ENCODE measurements at regions not wholly inside any gene's neighbourhood (a gene's known extent, or its start where the extent isn't known, plus 50 kb on each side); places are given as distances from the start of the nearest gene placed in this dataset.
"Not testable (repeated sequence)": the region's sequence is repeated elsewhere in the genome, so short reads cannot be mapped to it uniquely, and the experiment has no call there.

- FAIRE-seq, result no peak
These were observed 988.1 kb upstream of the HS3ST1 start for GRCh38 chr4:12416755-12417154.

- FAIRE-seq, result no peak
These were observed 985.6 kb upstream of the HS3ST1 start for GRCh38 chr4:12414181-12414812.

- FAIRE-seq, result no peak
These were observed 982.4 kb upstream of the HS3ST1 start for GRCh38 chr4:12411072-12411471.

- no peak for FAIRE-seq
These were observed 981.0 kb upstream of the HS3ST1 start for GRCh38 chr4:12409507-12410190.

- no peak for FAIRE-seq
These were observed 979.7 kb upstream of the HS3ST1 start for GRCh38 chr4:12408364-12408763.

GRCh38 chr4:12403175-12403574 lies 974.5 kb upstream of the HS3ST1 start:
- FAIRE-seq, result no peak

- FAIRE-seq, result no peak
These were observed 971.1 kb upstream of the HS3ST1 start for GRCh38 chr4:12399781-12400180.

GRCh38 chr4:12393631-12394262 lies 965.1 kb upstream of the HS3ST1 start:
- no peak for FAIRE-seq

- FAIRE-seq, result no peak
These were observed 960.9 kb upstream of the HS3ST1 start for GRCh38 chr4:12389604-12390003.

GRCh38 chr4:12382567-12382966 lies 953.9 kb upstream of the HS3ST1 start:
- no peak for FAIRE-seq

- no peak for FAIRE-seq
These were observed 950.5 kb upstream of the HS3ST1 start for GRCh38 chr4:12379191-12379590.

- FAIRE-seq, result no peak
These were observed 947.1 kb upstream of the HS3ST1 start for GRCh38 chr4:12375805-12376204.

GRCh38 chr4:12365869-12366268 lies 937.2 kb upstream of the HS3ST1 start:
- not testable (repeated sequence) for FAIRE-seq

GRCh38 chr4:12360391-12360790 lies 931.7 kb upstream of the HS3ST1 start:
- no peak for FAIRE-seq

- no peak for FAIRE-seq
These were observed 930.7 kb upstream of the HS3ST1 start for GRCh38 chr4:12359420-12359819.

- FAIRE-seq, result not testable (repeated sequence)
These were observed 904.4 kb upstream of the HS3ST1 start for GRCh38 chr4:12333083-12333482.

- FAIRE-seq, result no peak
These were observed 896.3 kb upstream of the HS3ST1 start for GRCh38 chr4:12324965-12325364.

GRCh38 chr4:12319765-12320164 lies 891.1 kb upstream of the HS3ST1 start:
- FAIRE-seq, result no peak

- FAIRE-seq, result no peak
These were observed 876.2 kb upstream of the HS3ST1 start for GRCh38 chr4:12304905-12305304.

GRCh38 chr4:12296366-12296765 lies 867.7 kb upstream of the HS3ST1 start:
- FAIRE-seq, result no peak

GRCh38 chr4:12293906-12294525 lies 865.3 kb upstream of the HS3ST1 start:
- FAIRE-seq, result no peak

- no peak for FAIRE-seq
These were observed 857.7 kb upstream of the HS3ST1 start for GRCh38 chr4:12286351-12286750.

- no peak for FAIRE-seq
These were observed 841.9 kb upstream of the HS3ST1 start for GRCh38 chr4:12270546-12270945.

GRCh38 chr4:12265554-12265953 lies 836.9 kb upstream of the HS3ST1 start:
- no peak for FAIRE-seq

Measured in G401.6 (cell line).